GM12878 (cell line): ENCODE measurements at regions not wholly inside any gene's neighbourhood (a gene's known extent, or its start where the extent isn't known, plus 50 kb on each side); places are given as distances from the start of the nearest gene placed in this dataset.

Experiments
- CTCF ChIP-seq, 3 experiments: IDR thresholded peaks in 2 of 3; conservative IDR thresholded peaks in 1 of 3; 2 replicates each; pipeline ENCODE4 v1.5.1; 2011; ENCODE audit warnings: low read depth in 3 of 3, low read length in 3 of 3, mild to moderate bottlenecking in 3 of 3, control low read depth in 2 of 3, moderate library complexity in 2 of 3, inconsistent platforms in 1 of 3, mixed read lengths in 1 of 3; ENCODE audit not compliant: control insufficient read depth in 2 of 3, insufficient read depth in 1 of 3; ENCODE audit errors: extremely low read depth in 1 of 3
- E2F4 ChIP-seq: IDR thresholded peaks from 2 replicates; pipeline ENCODE4 v1.6.1; 2012; ENCODE audit warnings: low read depth, low read length, improper control_type of control experiment
- JUND ChIP-seq: IDR thresholded peaks from 2 replicates; pipeline ENCODE4 v1.6.1; 2012; ENCODE audit warnings: low read depth, mild to moderate bottlenecking, low read length, improper control_type of control experiment, moderate library complexity
- PBX3 ChIP-seq: IDR thresholded peaks from 2 replicates; pipeline ENCODE4 v1.6.1; 2011; ENCODE audit warnings: mild to moderate bottlenecking, low read depth, low read length, moderate library complexity; ENCODE audit not compliant: insufficient replicate concordance

GRCh38 chr5:6544561-6544935 is 88.3 kb downstream of the NSUN2 start:
- no peak for TF ChIP-seq PBX3
- no peak for TF ChIP-seq JUND
- no peak for TF ChIP-seq CTCF (IDR thresholded peaks at IDR 0.05 in 2 of 3, conservative IDR thresholded peaks at IDR 0.05 in 1 of 3; ENCODE audit: control insufficient read depth in 2 of 3, extremely low read depth in 1 of 3, insufficient read depth in 1 of 3, low read depth in 3 of 3, low read length in 3 of 3)
- TF ChIP-seq E2F4: no peak
